H1 (cell line): ENCODE measurements at regions not wholly inside any gene's neighbourhood (a gene's known extent, or its start where the extent isn't known, plus 50 kb on each side); places are given as distances from the start of the nearest gene placed in this dataset.

Experiments
- CTCF ChIA-PET: fragments of 300-600 bp; sonication (Branson Sonifier 250); formaldehyde crosslinking; loops from one replicate; lab custom pipeline; 2021; ENCODE audit not compliant: partially characterized antibody; lab: Charles Lee
- POLR2A ChIA-PET: fragments of 300-600 bp; sonication (Branson Sonifier 250); formaldehyde crosslinking; loops from one replicate; lab custom pipeline; 2021; ENCODE audit warnings: inconsistent platforms; ENCODE audit not compliant: partially characterized antibody; lab: Charles Lee
- DNase-seq, 2 experiments: peaks; one replicate each; pipeline versions ENCODE4 v3.0.0 to v3.0.0-alpha.2; 2010 to 2022; ENCODE audit warnings: low spot score in 2 of 2, low read depth in 1 of 2, mixed read lengths in 1 of 2
- FAIRE-seq: peaks from 2 replicates; lab custom pipeline; 2011; peaks lifted over from hg19 to GRCh38; lab: Jason Lieb, UNC
- H2AFZ ChIP-seq: 2 replicates; pipeline ENCODE4 v1.8.1; 2012; ENCODE audit warnings: low read length, inconsistent platforms
- H2AK5ac ChIP-seq: 2 replicates; pipeline ENCODE4 v1.6.1; 2013; ENCODE audit warnings: low read depth, low read length
- H2BK120ac ChIP-seq: replicated peaks from 2 replicates; pipeline ENCODE3; 2013; ENCODE audit warnings: low read depth, low read length, inconsistent platforms
- H2BK12ac ChIP-seq: 2 replicates; pipeline ENCODE4 v1.6.1; 2013; ENCODE audit warnings: low read depth, low read length
- H2BK15ac ChIP-seq: 2 replicates; pipeline ENCODE4 v1.6.1; 2013; ENCODE audit warnings: low read length
- H2BK20ac ChIP-seq: 2 replicates; pipeline ENCODE4 v1.6.1; 2013; ENCODE audit warnings: low read length
- H2BK5ac ChIP-seq: 2 replicates; pipeline ENCODE4 v1.6.1; 2013; ENCODE audit warnings: low read depth, low read length
- H3K14ac ChIP-seq: 2 replicates; pipeline ENCODE4 v1.6.1; 2013; ENCODE audit warnings: inconsistent platforms; ENCODE audit not compliant: insufficient read length
- H3K18ac ChIP-seq: 2 replicates; pipeline ENCODE4 v1.6.1; 2013; ENCODE audit warnings: low read length; ENCODE audit errors: extremely low read depth
- H3K23ac ChIP-seq: 2 replicates; pipeline ENCODE4 v1.6.1; 2013; ENCODE audit warnings: inconsistent platforms; ENCODE audit not compliant: insufficient read length
- H3K23me2 ChIP-seq: 2 replicates; pipeline ENCODE4 v1.6.1; 2013; ENCODE audit warnings: low read depth, low read length
- H3K27ac ChIP-seq: 2 replicates; pipeline ENCODE4 v1.6.1; 2011; ENCODE audit warnings: low read depth, low read length, inconsistent platforms
- H3K27me3 ChIP-seq, 4 experiments: replicated peaks in 1 of 4; 1 replicate in 1 of 4; 2 replicates in 3 of 4; pipeline versions ENCODE4 v1.6.1 to v1.8.1; 2011 to 2013; ENCODE audit warnings: low read length in 3 of 4, mild to moderate bottlenecking in 3 of 4, inconsistent platforms in 2 of 4, mixed read lengths in 2 of 4, moderate library complexity in 1 of 4; ENCODE audit not compliant: control insufficient read depth in 3 of 4, insufficient read depth in 3 of 4; ENCODE audit errors: extremely low read depth in 1 of 4
- H3K36me3 ChIP-seq, 4 experiments: 2 replicates each; pipeline versions ENCODE4 v1.6.1 to v1.8.1; 2011 to 2013; ENCODE audit warnings: mild to moderate bottlenecking in 4 of 4, low read length in 3 of 4, moderate library complexity in 2 of 4, control low read depth in 1 of 4, inconsistent platforms in 1 of 4; ENCODE audit not compliant: insufficient read depth in 4 of 4, control insufficient read depth in 2 of 4
- H3K4ac ChIP-seq: replicated peaks from 2 replicates; pipeline ENCODE3; 2013; ENCODE audit warnings: low read length, low read depth, mixed read lengths, inconsistent platforms; ENCODE audit not compliant: insufficient read length
- H3K4me1 ChIP-seq, 4 experiments: replicated peaks in 1 of 4; 1 replicate in 1 of 4; 2 replicates in 3 of 4; pipeline versions ENCODE4 v1.6.1 to v1.8.1; 2011 to 2013; ENCODE audit warnings: low read length in 3 of 4, inconsistent platforms in 2 of 4, mixed read lengths in 1 of 4; ENCODE audit not compliant: insufficient read depth in 4 of 4, control insufficient read depth in 3 of 4
- H3K4me2 ChIP-seq, 2 experiments: 2 replicates each; pipeline versions ENCODE4 v1.6.1 to v1.8.1; 2011 to 2013; ENCODE audit warnings: low read depth in 2 of 2, low read length in 2 of 2, control low read depth in 1 of 2, inconsistent platforms in 1 of 2, mild to moderate bottlenecking in 1 of 2; ENCODE audit not compliant: insufficient read depth in 1 of 2
- H3K4me3 ChIP-seq, 4 experiments: fragments of 200-600, 300-600 bp in 1 of 4; sonication (generic), shearing (Covaris generic), sonication (Bioruptor Twin) in 1 of 4; 2 replicates each; pipeline versions ENCODE4 v1.5.1 to v1.8.1; 2011 to 2016; ENCODE audit warnings: low read length in 4 of 4, low read depth in 3 of 4, control low read depth in 2 of 4, inconsistent platforms in 2 of 4, mild to moderate bottlenecking in 2 of 4, mixed read lengths in 1 of 4, moderate library complexity in 1 of 4; ENCODE audit not compliant: insufficient read depth in 2 of 4; ENCODE audit errors: extremely low read depth in 1 of 4
- H3K56ac ChIP-seq: replicated peaks from 2 replicates; pipeline ENCODE3; 2013; ENCODE audit warnings: low read depth, mild to moderate bottlenecking, mixed read lengths, low read length, inconsistent platforms; ENCODE audit not compliant: insufficient read length
- H3K79me1 ChIP-seq: 2 replicates; pipeline ENCODE4 v1.6.1; 2013; ENCODE audit warnings: low read depth, low read length, control low read depth
- H3K79me2 ChIP-seq, 2 experiments: 2 replicates each; pipeline versions ENCODE4 v1.6.1 to v1.8.1; 2012 to 2013; ENCODE audit warnings: low read length in 2 of 2, mild to moderate bottlenecking in 2 of 2, inconsistent platforms in 1 of 2; ENCODE audit not compliant: insufficient read depth in 2 of 2, control insufficient read depth in 1 of 2
- H3K9ac ChIP-seq, 4 experiments: replicated peaks in 1 of 4; 1 replicate in 1 of 4; 2 replicates in 3 of 4; pipeline versions ENCODE4 v1.6.1 to v1.8.1; 2011 to 2013; ENCODE audit warnings: low read depth in 3 of 4, low read length in 3 of 4, control low read depth in 2 of 4, mild to moderate bottlenecking in 2 of 4, moderate library complexity in 2 of 4, inconsistent platforms in 1 of 4; ENCODE audit errors: extremely low read depth in 1 of 4
- H3K9me3 ChIP-seq, 2 experiments: 2 replicates each; pipeline versions ENCODE4 v1.6.1 to v1.8.1; 2012 to 2013; ENCODE audit warnings: mild to moderate bottlenecking in 2 of 2, moderate library complexity in 2 of 2, control low read depth in 1 of 2, inconsistent platforms in 1 of 2, low read depth in 1 of 2, low read length in 1 of 2, mixed read lengths in 1 of 2; ENCODE audit not compliant: insufficient read depth in 2 of 2
- H4K20me1 ChIP-seq, 2 experiments: replicated peaks in 1 of 2; 2 replicates each; pipeline versions ENCODE3 to v1.8.1; 2011 to 2013; ENCODE audit warnings: inconsistent platforms in 2 of 2, low read length in 2 of 2, mild to moderate bottlenecking in 1 of 2; ENCODE audit not compliant: insufficient read depth in 2 of 2, control insufficient read depth in 1 of 2
- H4K5ac ChIP-seq: 2 replicates; pipeline ENCODE4 v1.6.1; 2013; ENCODE audit warnings: low read length, low read depth, mixed read lengths, inconsistent platforms; ENCODE audit not compliant: insufficient read length
- H4K8ac ChIP-seq: 2 replicates; pipeline ENCODE4 v1.8.0; 2013; ENCODE audit warnings: mild to moderate bottlenecking, moderate library complexity, low read length, inconsistent platforms; ENCODE audit not compliant: insufficient read depth; ENCODE audit errors: extremely low read depth
- H4K91ac ChIP-seq: replicated peaks from 2 replicates; pipeline ENCODE3; 2013; ENCODE audit warnings: low read length, mixed read lengths, inconsistent platforms; ENCODE audit not compliant: insufficient read length
- CHD1 ChIP-seq: IDR thresholded peaks from 2 replicates; pipeline ENCODE4 v1.6.1; 2012; ENCODE audit warnings: low read depth, low read length, improper control_type of control experiment
- CREB1 ChIP-seq: IDR thresholded peaks from 2 replicates; pipeline ENCODE4 v1.6.1; 2012; ENCODE audit warnings: inconsistent platforms
- JUN ChIP-seq: IDR thresholded peaks from 2 replicates; pipeline ENCODE4 v1.6.1; 2011; ENCODE audit warnings: low read depth, mild to moderate bottlenecking, improper control_type of control experiment, low read length
- KDM4A ChIP-seq: IDR thresholded peaks from one replicate; pipeline ENCODE4 v1.7.1; 2012; ENCODE audit warnings: low read depth, mild to moderate bottlenecking, moderate library complexity, low read length, inconsistent platforms; ENCODE audit not compliant: severe bottlenecking
- MAFK ChIP-seq: IDR thresholded peaks from 2 replicates; pipeline ENCODE4 v1.6.1; 2012; ENCODE audit warnings: low read depth, mild to moderate bottlenecking, improper control_type of control experiment, low read length
- PHF8 ChIP-seq: fragments of 200-600 bp; sonication (generic); conservative IDR thresholded peaks from 2 replicates; pipeline ENCODE4 v1.7.1; 2012; ENCODE audit warnings: low read depth, mild to moderate bottlenecking, inconsistent platforms, low read length, moderate library complexity
- POU5F1 ChIP-seq: IDR thresholded peaks from 2 replicates; pipeline ENCODE4 v1.6.1; 2011; ENCODE audit warnings: low read depth, mild to moderate bottlenecking, low read length, moderate library complexity
- SIN3A ChIP-seq, 2 experiments: IDR thresholded peaks in 1 of 2; conservative IDR thresholded peaks in 1 of 2; 2 replicates each; pipeline ENCODE4 v1.6.1; 2011 to 2012; ENCODE audit warnings: low read length in 2 of 2, improper control_type of control experiment in 1 of 2, low read depth in 1 of 2, mild to moderate bottlenecking in 1 of 2
- SIRT6 ChIP-seq: IDR thresholded peaks from one replicate; pipeline ENCODE4 v1.7.1; 2012; ENCODE audit warnings: low read length, inconsistent platforms
- TAF1 ChIP-seq: IDR thresholded peaks from 2 replicates; pipeline ENCODE4 v1.6.1; 2011; ENCODE audit warnings: mild to moderate bottlenecking, low read depth, low read length
- WGBS, 2 experiments: shearing (Covaris generic) in 1 of 2; methylation state at CpG; one replicate each; pipeline versions ENCODE4 v1.1.6 to v1.1.7; 2013 to 2015; ENCODE audit warnings: low lambda C conversion rate in 2 of 2, mixed read lengths in 2 of 2, inconsistent platforms in 1 of 2, low coverage in 1 of 2, missing lambda C conversion rate in 1 of 2; ENCODE audit not compliant: insufficient replicate concordance in 2 of 2, insufficient coverage in 1 of 2, insufficient read length in 1 of 2; ENCODE audit errors: extremely low coverage in 1 of 2, missing lambda C conversion rate in 1 of 2; 5-methylcytosine and 5-hydroxymethylcytosine counted together

GRCh38 chr18:75574187-75574586 is 146.7 kb upstream of the SMIM21 start:
- Histone ChIP-seq H4K91ac (no peak overlapping the region), H3K79me2 (no peaks in the 10 kb centered on the region), H3K14ac (no peak overlapping the region), H4K5ac (no peak overlapping the region), H4K8ac (no peak overlapping the region), H2AK5ac (no peak overlapping the region), H3K79me1 (no peaks in the 10 kb centered on the region), H3K23ac (no peak overlapping the region), H3K56ac (no peak overlapping the region), H2BK5ac (no peak overlapping the region), H3K4me1 (no peaks in the 10 kb centered on the region), H3K27me3 (no peaks in the 10 kb centered on the region), H3K4ac (no peak overlapping the region), H3K9ac (no peak overlapping the region), H3K23me2 (no peaks in the 10 kb centered on the region), H3K27ac (no peak overlapping the region), H4K20me1 (no peaks in the 10 kb centered on the region), H2BK20ac (no peak overlapping the region), H2BK15ac (no peak overlapping the region), H2BK12ac (no peak overlapping the region), H2AFZ (no peak overlapping the region), H2BK120ac (no peak overlapping the region), H3K9me3 (no peaks in the 10 kb centered on the region; a peak in 1 of 4 replicates), H3K4me3 (no peak overlapping the region), H3K4me2 (no peak overlapping the region), H3K36me3 (no peaks in the 10 kb centered on the region), H3K18ac (no peak overlapping the region)
- no peak for FAIRE-seq
- TF ChIP-seq PHF8, result no peak
- no peak for TF ChIP-seq POU5F1
- TF ChIP-seq CHD1, result no peak
- TF ChIP-seq SIRT6, result no peak
- TF ChIP-seq JUN, result no peak
- TF ChIP-seq TAF1, result no peak
- no peak for TF ChIP-seq MAFK
- TF ChIP-seq CREB1, result no peak
- TF ChIP-seq KDM4A, result no peak
- TF ChIP-seq SIN3A (conservative IDR thresholded peaks at IDR 0.05 in 1 of 2, IDR thresholded peaks at IDR 0.05 in 1 of 2; ENCODE audit: low read depth in 1 of 2, low read length in 2 of 2), result no peak
- POLR2A ChIA-PET, result no interaction called here
- no peak for DNase-seq
- CTCF ChIA-PET, result no interaction called here
- WGBS, 2 experiments, result 94% methylated on average over 3 of the region's 3 CpGs; no CpG with 5 or more reads in 1 of the 2 experiments
